NB4 (cell line): ENCODE measurements at regions not wholly inside any gene's neighbourhood (a gene's known extent, or its start where the extent isn't known, plus 50 kb on each side); places are given as distances from the start of the nearest gene placed in this dataset.
"Not testable (repeated sequence)": the region's sequence is repeated elsewhere in the genome, so short reads cannot be mapped to it uniquely, and the experiment has no call there.

ENCODE experiments used
- MAX ChIP-seq: IDR thresholded peaks from 2 replicates; pipeline ENCODE4 v1.6.1; 2011; ENCODE audit warnings: low read depth, low read length
- TF ChIP-seq, protein P1 (sequence below): IDR thresholded peaks from one replicate; pipeline ENCODE4 v1.5.1; 2012; ENCODE audit warnings: low read depth, low read length

GRCh38 chr4:156290026-156290425, 336.4 kb upstream of the CTSO start:
- TF ChIP-seq, protein P1, sequence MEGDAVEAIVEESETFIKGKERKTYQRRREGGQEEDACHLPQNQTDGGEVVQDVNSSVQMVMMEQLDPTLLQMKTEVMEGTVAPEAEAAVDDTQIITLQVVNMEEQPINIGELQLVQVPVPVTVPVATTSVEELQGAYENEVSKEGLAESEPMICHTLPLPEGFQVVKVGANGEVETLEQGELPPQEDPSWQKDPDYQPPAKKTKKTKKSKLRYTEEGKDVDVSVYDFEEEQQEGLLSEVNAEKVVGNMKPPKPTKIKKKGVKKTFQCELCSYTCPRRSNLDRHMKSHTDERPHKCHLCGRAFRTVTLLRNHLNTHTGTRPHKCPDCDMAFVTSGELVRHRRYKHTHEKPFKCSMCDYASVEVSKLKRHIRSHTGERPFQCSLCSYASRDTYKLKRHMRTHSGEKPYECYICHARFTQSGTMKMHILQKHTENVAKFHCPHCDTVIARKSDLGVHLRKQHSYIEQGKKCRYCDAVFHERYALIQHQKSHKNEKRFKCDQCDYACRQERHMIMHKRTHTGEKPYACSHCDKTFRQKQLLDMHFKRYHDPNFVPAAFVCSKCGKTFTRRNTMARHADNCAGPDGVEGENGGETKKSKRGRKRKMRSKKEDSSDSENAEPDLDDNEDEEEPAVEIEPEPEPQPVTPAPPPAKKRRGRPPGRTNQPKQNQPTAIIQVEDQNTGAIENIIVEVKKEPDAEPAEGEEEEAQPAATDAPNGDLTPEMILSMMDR = not testable (repeated sequence)
- not testable (repeated sequence) for TF ChIP-seq MAX
